ENCODE measurements at regions not wholly inside any gene's neighbourhood (a gene's known extent, or its start where the extent isn't known, plus 50 kb on each side); places are given as distances from the start of the nearest gene placed in this dataset.

- Histone ChIP-seq H3K36me3 (ENCODE audit: control insufficient read depth in 1 of 2, insufficient read depth in 2 of 2, low read length in 2 of 2) (no peaks in the 10 kb centered on the region), H3K27me3 (ENCODE audit: control insufficient read depth in 1 of 2, insufficient read depth in 2 of 2, low read length in 2 of 2) (no peaks in the 10 kb centered on the region), H3K9ac (ENCODE audit: low read depth in 1 of 2, low read length in 2 of 2) (no peak overlapping the region), H3K4me3 (ENCODE audit: low read depth in 1 of 2, low read length in 2 of 2) (no peak overlapping the region), H3K27ac (ENCODE audit: low read depth, low read length) (no peak overlapping the region), H3K9me3 (ENCODE audit: control insufficient read depth in 1 of 2, low read length in 2 of 2) (no peaks in the 10 kb centered on the region), H3K4me1 (ENCODE audit: control insufficient read depth in 1 of 2, insufficient read depth in 2 of 2, low read length in 2 of 2) (no peaks in the 10 kb centered on the region)
Observed at GRCh38 chr5:155507363-155507762, 493.8 kb downstream of the KIF4B start.

GRCh38 chr5:155508673-155509072 lies 495.1 kb downstream of the KIF4B start:
- no peak overlapping the region for H3K4me3 ChIP-seq (ENCODE audit: low read depth in 1 of 2, low read length in 2 of 2)
- H3K27ac ChIP-seq (ENCODE audit: low read depth, low read length): no peak overlapping the region
- H3K27me3 ChIP-seq (ENCODE audit: control insufficient read depth in 1 of 2, insufficient read depth in 2 of 2, low read length in 2 of 2): no peaks in the 10 kb centered on the region
- H3K36me3 ChIP-seq (ENCODE audit: control insufficient read depth in 1 of 2, insufficient read depth in 2 of 2, low read length in 2 of 2): no peaks in the 10 kb centered on the region
- H3K4me1 ChIP-seq (ENCODE audit: control insufficient read depth in 1 of 2, insufficient read depth in 2 of 2, low read length in 2 of 2): no peaks in the 10 kb centered on the region
- no peaks in the 10 kb centered on the region for H3K9me3 ChIP-seq (ENCODE audit: control insufficient read depth in 1 of 2, low read length in 2 of 2)
- H3K9ac ChIP-seq (ENCODE audit: low read depth in 1 of 2, low read length in 2 of 2): no peak overlapping the region

DNA sequence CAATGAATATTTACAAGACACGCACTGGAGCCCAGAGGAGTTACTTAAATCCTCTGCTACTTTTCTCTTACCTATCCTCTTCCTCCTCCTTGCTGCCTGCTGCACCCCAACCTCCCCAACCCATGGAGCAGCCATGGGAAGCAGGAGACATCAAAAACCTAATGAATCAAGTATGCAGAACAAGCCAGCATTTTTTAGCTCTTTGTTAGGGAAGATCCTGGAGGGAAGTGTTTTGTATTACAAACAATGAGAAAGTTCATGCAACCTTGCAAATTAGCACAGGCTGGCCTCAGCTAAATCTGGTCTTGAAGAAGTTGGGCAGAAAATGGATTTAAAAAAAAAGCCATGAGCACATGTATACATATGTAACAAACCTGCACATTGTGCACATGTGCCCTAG lies 498.8 kb downstream of the KIF4B start:
- H3K9ac ChIP-seq (ENCODE audit: low read depth in 1 of 2, low read length in 2 of 2): no peak overlapping the region
- H3K27ac ChIP-seq (ENCODE audit: low read depth, low read length): no peak overlapping the region
- no peaks in the 10 kb centered on the region for H3K36me3 ChIP-seq (ENCODE audit: control insufficient read depth in 1 of 2, insufficient read depth in 2 of 2, low read length in 2 of 2)
- H3K27me3 ChIP-seq (ENCODE audit: control insufficient read depth in 1 of 2, insufficient read depth in 2 of 2, low read length in 2 of 2): no peaks in the 10 kb centered on the region
- no peaks in the 10 kb centered on the region for H3K9me3 ChIP-seq (ENCODE audit: control insufficient read depth in 1 of 2, low read length in 2 of 2)
- H3K4me3 ChIP-seq (ENCODE audit: low read depth in 1 of 2, low read length in 2 of 2): no peak overlapping the region
- H3K4me1 ChIP-seq (ENCODE audit: control insufficient read depth in 1 of 2, insufficient read depth in 2 of 2, low read length in 2 of 2): no peaks in the 10 kb centered on the region

- H3K27ac ChIP-seq (ENCODE audit: low read depth, low read length): no peak overlapping the region
- no peaks in the 10 kb centered on the region for H3K27me3 ChIP-seq (ENCODE audit: control insufficient read depth in 1 of 2, insufficient read depth in 2 of 2, low read length in 2 of 2)
- H3K36me3 ChIP-seq (ENCODE audit: control insufficient read depth in 1 of 2, insufficient read depth in 2 of 2, low read length in 2 of 2): no peaks in the 10 kb centered on the region
- H3K4me3 ChIP-seq (ENCODE audit: low read depth in 1 of 2, low read length in 2 of 2): no peak overlapping the region
- no peaks in the 10 kb centered on the region for H3K9me3 ChIP-seq (ENCODE audit: control insufficient read depth in 1 of 2, low read length in 2 of 2)
- no peak overlapping the region for H3K9ac ChIP-seq (ENCODE audit: low read depth in 1 of 2, low read length in 2 of 2)
- no peaks in the 10 kb centered on the region for H3K4me1 ChIP-seq (ENCODE audit: control insufficient read depth in 1 of 2, insufficient read depth in 2 of 2, low read length in 2 of 2)
Observed at GRCh38 chr5:155514105-155514563, 500.6 kb downstream of the KIF4B start.

- no peak overlapping the region for H3K27ac ChIP-seq (ENCODE audit: low read depth, low read length)
- no peak overlapping the region for H3K4me3 ChIP-seq (ENCODE audit: low read depth in 1 of 2, low read length in 2 of 2)
- no peak overlapping the region for H3K9ac ChIP-seq (ENCODE audit: low read depth in 1 of 2, low read length in 2 of 2)
- no peaks in the 10 kb centered on the region for H3K9me3 ChIP-seq (ENCODE audit: control insufficient read depth in 1 of 2, low read length in 2 of 2)
- H3K36me3 ChIP-seq (ENCODE audit: control insufficient read depth in 1 of 2, insufficient read depth in 2 of 2, low read length in 2 of 2): no peaks in the 10 kb centered on the region
- no peaks in the 10 kb centered on the region for H3K27me3 ChIP-seq (ENCODE audit: control insufficient read depth in 1 of 2, insufficient read depth in 2 of 2, low read length in 2 of 2)
- H3K4me1 ChIP-seq (ENCODE audit: control insufficient read depth in 1 of 2, insufficient read depth in 2 of 2, low read length in 2 of 2): no peaks in the 10 kb centered on the region
Observed at GRCh38 chr5:155522540-155522939, 509.0 kb downstream of the KIF4B start.

DNA sequence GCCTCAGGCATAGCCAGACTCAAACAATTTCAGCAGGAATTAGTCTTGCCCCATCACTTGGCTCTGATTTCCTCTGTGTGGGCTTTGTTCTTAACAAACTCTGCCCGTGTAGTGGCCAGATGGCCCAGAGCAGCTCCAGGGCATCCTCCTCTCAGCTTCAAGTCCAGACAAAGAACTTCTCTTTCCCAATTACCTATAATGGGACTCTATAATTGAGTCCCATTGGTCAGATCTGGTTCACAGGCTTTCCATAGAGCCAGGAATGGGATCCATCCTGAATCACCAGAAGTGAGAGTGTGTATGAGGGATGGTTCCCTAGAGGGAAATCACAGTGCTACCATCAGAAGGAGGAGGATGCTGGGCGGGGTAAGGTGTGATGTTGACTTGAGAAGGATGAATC lies 515.8 kb downstream of the KIF4B start:
- no peak overlapping the region for H3K4me3 ChIP-seq (ENCODE audit: low read depth in 1 of 2, low read length in 2 of 2)
- H3K4me1 ChIP-seq (ENCODE audit: control insufficient read depth in 1 of 2, insufficient read depth in 2 of 2, low read length in 2 of 2): no peaks in the 10 kb centered on the region
- H3K9ac ChIP-seq (ENCODE audit: low read depth in 1 of 2, low read length in 2 of 2): no peak overlapping the region
- H3K9me3 ChIP-seq (ENCODE audit: control insufficient read depth in 1 of 2, low read length in 2 of 2): no peaks in the 10 kb centered on the region
- H3K27me3 ChIP-seq (ENCODE audit: control insufficient read depth in 1 of 2, insufficient read depth in 2 of 2, low read length in 2 of 2): no peaks in the 10 kb centered on the region
- H3K36me3 ChIP-seq (ENCODE audit: control insufficient read depth in 1 of 2, insufficient read depth in 2 of 2, low read length in 2 of 2): no peaks in the 10 kb centered on the region
- no peak overlapping the region for H3K27ac ChIP-seq (ENCODE audit: low read depth, low read length)

DNA sequence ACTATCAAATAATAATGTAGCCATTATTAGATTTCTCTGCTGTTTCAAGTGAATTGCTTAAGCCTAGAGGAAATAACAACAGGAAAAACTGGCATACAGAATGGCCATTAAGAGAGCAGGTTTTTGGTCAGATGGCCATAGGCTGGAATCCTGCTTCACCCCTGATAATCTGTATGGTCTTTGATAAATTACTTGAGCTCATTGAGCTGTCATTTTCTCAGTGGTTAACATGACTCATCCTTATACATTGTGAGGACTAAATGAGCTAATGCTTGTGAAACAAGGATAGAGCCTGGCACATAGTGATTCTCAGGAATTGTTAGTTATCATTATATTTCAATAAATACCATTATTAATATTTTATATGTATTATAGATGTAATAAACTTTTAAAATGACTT lies 516.5 kb downstream of the KIF4B start:
- Histone ChIP-seq H3K9ac (ENCODE audit: low read depth in 1 of 2, low read length in 2 of 2) (no peak overlapping the region), H3K27ac (ENCODE audit: low read depth, low read length) (no peak overlapping the region), H3K9me3 (ENCODE audit: control insufficient read depth in 1 of 2, low read length in 2 of 2) (no peaks in the 10 kb centered on the region), H3K4me3 (ENCODE audit: low read depth in 1 of 2, low read length in 2 of 2) (no peak overlapping the region), H3K36me3 (ENCODE audit: control insufficient read depth in 1 of 2, insufficient read depth in 2 of 2, low read length in 2 of 2) (no peaks in the 10 kb centered on the region), H3K27me3 (ENCODE audit: control insufficient read depth in 1 of 2, insufficient read depth in 2 of 2, low read length in 2 of 2) (no peaks in the 10 kb centered on the region), H3K4me1 (ENCODE audit: control insufficient read depth in 1 of 2, insufficient read depth in 2 of 2, low read length in 2 of 2) (no peaks in the 10 kb centered on the region)

- H3K9me3 ChIP-seq (ENCODE audit: control insufficient read depth in 1 of 2, low read length in 2 of 2): no peaks in the 10 kb centered on the region
- H3K4me3 ChIP-seq (ENCODE audit: low read depth in 1 of 2, low read length in 2 of 2): no peak overlapping the region
- H3K27me3 ChIP-seq (ENCODE audit: control insufficient read depth in 1 of 2, insufficient read depth in 2 of 2, low read length in 2 of 2): no peaks in the 10 kb centered on the region
- H3K9ac ChIP-seq (ENCODE audit: low read depth in 1 of 2, low read length in 2 of 2): no peak overlapping the region
- no peaks in the 10 kb centered on the region for H3K36me3 ChIP-seq (ENCODE audit: control insufficient read depth in 1 of 2, insufficient read depth in 2 of 2, low read length in 2 of 2)
- no peaks in the 10 kb centered on the region for H3K4me1 ChIP-seq (ENCODE audit: control insufficient read depth in 1 of 2, insufficient read depth in 2 of 2, low read length in 2 of 2)
- no peak overlapping the region for H3K27ac ChIP-seq (ENCODE audit: low read depth, low read length)
Observed at GRCh38 chr5:155532621-155533311, 519.2 kb downstream of the KIF4B start.

DNA sequence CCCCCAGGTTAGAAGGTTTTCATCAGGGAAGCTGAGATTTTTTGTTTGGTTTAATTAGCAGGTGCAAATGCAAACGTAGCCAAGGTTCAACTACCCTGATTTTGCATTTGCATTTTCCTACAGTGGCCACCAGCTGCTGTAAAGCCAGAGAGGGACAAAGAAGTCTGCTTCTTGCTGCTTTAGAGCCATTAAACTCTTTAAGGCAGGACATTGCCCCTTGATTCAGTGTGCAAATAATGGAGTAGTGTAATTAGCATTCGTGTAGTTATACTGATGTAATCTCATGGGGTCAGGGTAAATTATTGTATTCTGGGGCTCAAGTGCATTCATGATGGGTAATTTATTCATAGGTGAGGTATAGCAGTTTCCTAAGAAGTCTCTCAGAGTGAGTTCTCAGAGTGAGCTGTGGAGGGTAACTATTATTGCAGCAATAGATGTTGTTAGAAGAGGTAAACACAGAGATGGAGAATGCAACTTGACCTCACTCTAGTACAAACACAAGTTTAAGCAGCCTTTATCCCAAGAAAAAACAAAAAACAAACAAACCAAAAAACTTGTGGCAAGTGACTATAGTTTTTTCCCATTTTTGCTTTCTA lies 526.5 kb downstream of the KIF4B start:
- no peaks in the 10 kb centered on the region for H3K27me3 ChIP-seq (ENCODE audit: control insufficient read depth in 1 of 2, insufficient read depth in 2 of 2, low read length in 2 of 2)
- H3K27ac ChIP-seq (ENCODE audit: low read depth, low read length): no peak overlapping the region
- no peaks in the 10 kb centered on the region for H3K4me1 ChIP-seq (ENCODE audit: control insufficient read depth in 1 of 2, insufficient read depth in 2 of 2, low read length in 2 of 2)
- no peaks in the 10 kb centered on the region for H3K9me3 ChIP-seq (ENCODE audit: control insufficient read depth in 1 of 2, low read length in 2 of 2)
- no peaks in the 10 kb centered on the region for H3K36me3 ChIP-seq (ENCODE audit: control insufficient read depth in 1 of 2, insufficient read depth in 2 of 2, low read length in 2 of 2)
- H3K4me3 ChIP-seq (ENCODE audit: low read depth in 1 of 2, low read length in 2 of 2): no peak overlapping the region
- H3K9ac ChIP-seq (ENCODE audit: low read depth in 1 of 2, low read length in 2 of 2): no peak overlapping the region

DNA sequence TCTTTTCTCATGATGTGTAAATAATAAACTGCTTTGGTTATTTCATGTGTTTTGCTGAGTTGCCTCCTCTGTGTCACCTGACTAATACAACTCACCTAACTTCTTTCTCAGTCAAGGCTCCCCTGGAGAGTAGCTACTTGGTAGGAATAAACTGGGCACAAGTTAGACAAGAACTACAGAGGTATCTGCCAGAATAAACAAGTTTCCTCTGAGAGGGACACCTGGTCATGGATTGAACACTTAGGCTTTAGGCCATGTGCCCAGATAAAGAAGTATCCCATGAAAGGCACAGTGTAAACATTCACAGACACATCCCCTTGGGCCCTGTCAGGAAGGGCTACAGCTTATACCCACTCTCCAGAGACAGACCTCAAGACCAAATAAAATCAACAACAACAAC lies 532.5 kb downstream of the KIF4B start:
- no peaks in the 10 kb centered on the region for H3K36me3 ChIP-seq (ENCODE audit: control insufficient read depth in 1 of 2, insufficient read depth in 2 of 2, low read length in 2 of 2)
- H3K27ac ChIP-seq (ENCODE audit: low read depth, low read length): no peak overlapping the region
- no peaks in the 10 kb centered on the region for H3K27me3 ChIP-seq (ENCODE audit: control insufficient read depth in 1 of 2, insufficient read depth in 2 of 2, low read length in 2 of 2)
- no peaks in the 10 kb centered on the region for H3K4me1 ChIP-seq (ENCODE audit: control insufficient read depth in 1 of 2, insufficient read depth in 2 of 2, low read length in 2 of 2)
- no peaks in the 10 kb centered on the region for H3K9me3 ChIP-seq (ENCODE audit: control insufficient read depth in 1 of 2, low read length in 2 of 2)
- H3K4me3 ChIP-seq (ENCODE audit: low read depth in 1 of 2, low read length in 2 of 2): no peak overlapping the region
- H3K9ac ChIP-seq (ENCODE audit: low read depth in 1 of 2, low read length in 2 of 2): no peak overlapping the region
